Activated T-helper 1 cell treated with anti-CD3 and anti-CD28 coated beads, Interleukin-12 subunit alpha, Interleukin-12 subunit beta, Interleukin-2, Interleukin-4 antibody, amounts not matched to agents 30 ng/mL and 10 ng/mL and 1 ng/mL, durations not matched to agents 14 hours and 24 hours and 36 hours (primary cell): ENCODE measurements at regions not wholly inside any gene's neighbourhood (a gene's known extent, or its start where the extent isn't known, plus 50 kb on each side); places are given as distances from the start of the nearest gene placed in this dataset.

Experiments used
- DNase-seq: peaks from one replicate; pipeline ENCODE4 v3.0.0; 2021; ENCODE audit warnings: low spot score
- H3K27ac Mint-ChIP-seq: one replicate; pipeline ENCODE4 v1.8.0; 2021; ENCODE audit warnings: mild to moderate bottlenecking, mixed read lengths
- H3K27me3 Mint-ChIP-seq: one replicate; pipeline ENCODE4 v1.8.0; 2022; ENCODE audit warnings: mild to moderate bottlenecking, moderate library complexity, mixed read lengths; ENCODE audit not compliant: insufficient read depth
- H3K36me3 Mint-ChIP-seq: one replicate; pipeline ENCODE4 v1.8.0; 2021; ENCODE audit warnings: low read depth, mixed read lengths
- H3K4me1 Mint-ChIP-seq: one replicate; pipeline ENCODE4 v1.8.0; 2021; ENCODE audit warnings: low read depth, mixed read lengths
- H3K4me3 Mint-ChIP-seq: one replicate; pipeline ENCODE4 v1.8.0; 2021; ENCODE audit warnings: mild to moderate bottlenecking, moderate library complexity, mixed read lengths
- H3K9me3 Mint-ChIP-seq: one replicate; pipeline ENCODE4 v1.8.0; 2021; ENCODE audit warnings: mixed read lengths
- intact Hi-C: fragments of 100-400 bp; cut with micrococcal nuclease; formaldehyde crosslinking; loops from one replicate; pipeline ENCODE4 v1.15.1; 2024

GRCh38 chr13:80458543-80458942 lies 117.6 kb upstream of the SPRY2 start:
- intact Hi-C loops = no loop called here
- Mint-ChIP-seq H3K27me3 (no peaks in the 10 kb centered on the region), H3K9me3 (no peaks in the 10 kb centered on the region), H3K4me3 (no peak overlapping the region), H3K27ac (no peak overlapping the region), H3K4me1 (no peaks in the 10 kb centered on the region), H3K36me3 (no peaks in the 10 kb centered on the region)
- DNase-seq = no peak

GRCh38 chr13:80454245-80454644 lies 113.3 kb upstream of the SPRY2 start:
- H3K4me1 Mint-ChIP-seq = no peaks in the 10 kb centered on the region
- no peaks in the 10 kb centered on the region for H3K36me3 Mint-ChIP-seq
- intact Hi-C loops = no loop called here
- H3K27me3 Mint-ChIP-seq = no peaks in the 10 kb centered on the region
- DNase-seq = no peak
- H3K9me3 Mint-ChIP-seq = no peaks in the 10 kb centered on the region
- no peak overlapping the region for H3K4me3 Mint-ChIP-seq
- no peak overlapping the region for H3K27ac Mint-ChIP-seq

- no peaks in the 10 kb centered on the region for H3K36me3 Mint-ChIP-seq
Measured at GRCh38 chr13:80452279-80452678, 111.4 kb upstream of the SPRY2 start.

DNA sequence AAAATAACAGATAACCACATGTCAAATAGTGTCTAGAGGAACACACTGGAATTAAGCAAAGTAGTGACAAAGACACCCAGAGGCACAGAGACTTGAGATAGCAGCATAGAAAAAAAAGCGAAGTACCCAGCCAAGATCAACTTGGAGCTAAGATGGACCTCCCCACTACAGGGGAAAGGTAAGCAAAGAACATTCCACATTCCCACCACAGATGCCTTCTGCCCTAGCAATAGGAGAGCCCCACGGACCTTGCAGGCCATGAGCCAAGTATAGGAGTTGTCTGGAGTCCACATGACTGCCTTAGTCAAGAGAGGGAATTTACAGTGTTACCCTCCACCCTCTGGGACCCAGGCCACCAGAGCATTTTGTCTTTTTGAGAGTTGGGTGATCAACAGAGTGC lies 110.7 kb upstream of the SPRY2 start:
- no peak overlapping the region for H3K4me3 Mint-ChIP-seq
- no peaks in the 10 kb centered on the region for H3K36me3 Mint-ChIP-seq
- intact Hi-C loops = no loop called here
- no peaks in the 10 kb centered on the region for H3K27me3 Mint-ChIP-seq
- no peak overlapping the region for H3K27ac Mint-ChIP-seq
- H3K4me1 Mint-ChIP-seq = no peaks in the 10 kb centered on the region
- no peaks in the 10 kb centered on the region for H3K9me3 Mint-ChIP-seq
- no peak for DNase-seq

More at GRCh38 chr13:80452279-80452678, 111.4 kb upstream of the SPRY2 start:
- Mint-ChIP-seq H3K27me3 (no peaks in the 10 kb centered on the region), H3K27ac (no peak overlapping the region), H3K9me3 (no peaks in the 10 kb centered on the region), H3K4me1 (no peaks in the 10 kb centered on the region), H3K4me3 (no peak overlapping the region)
- intact Hi-C loops = no loop called here
- DNase-seq = no peak

DNA sequence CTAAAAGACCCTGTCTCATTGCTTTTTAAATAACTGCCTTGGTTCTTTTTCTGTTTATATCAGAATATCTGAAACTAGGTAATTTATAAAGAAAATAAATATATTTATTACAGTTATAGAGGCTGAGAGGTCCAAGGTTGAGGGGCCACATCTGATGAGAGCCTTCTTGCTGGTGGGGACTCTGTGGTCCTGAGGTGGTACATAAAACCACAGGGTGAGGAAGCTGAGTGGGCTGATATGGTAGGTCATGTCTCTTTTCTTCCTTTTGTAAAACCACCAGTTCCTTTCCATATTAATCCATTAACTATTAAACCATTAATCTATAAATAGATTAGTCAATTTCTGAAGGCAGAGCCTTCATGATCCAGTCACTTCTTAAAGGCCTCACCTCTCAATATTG lies 109.5 kb upstream of the SPRY2 start:
- no peaks in the 10 kb centered on the region for H3K4me1 Mint-ChIP-seq

DNA sequence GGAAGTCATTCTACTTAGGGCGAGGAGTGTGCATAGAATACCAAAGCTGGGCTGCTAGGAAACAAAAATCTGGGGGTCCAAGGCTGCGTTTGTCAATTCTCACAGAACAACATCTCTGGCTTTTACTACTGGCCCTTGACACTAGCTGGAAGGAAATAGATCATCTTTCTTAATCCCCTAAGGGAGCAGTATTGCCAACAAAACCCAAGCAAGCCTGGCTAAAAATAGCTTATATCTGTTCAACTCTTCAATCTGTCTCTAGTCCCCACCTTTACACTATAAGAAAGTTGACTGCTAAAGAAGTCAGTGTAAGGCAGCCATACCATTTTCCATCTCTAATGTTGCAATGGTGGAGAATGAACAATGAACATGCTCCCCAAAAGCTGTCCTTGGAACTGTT lies 107.8 kb upstream of the SPRY2 start:
- H3K27ac Mint-ChIP-seq = no peak overlapping the region
- no peaks in the 10 kb centered on the region for H3K9me3 Mint-ChIP-seq

More for the DNA sequence above, 109.5 kb upstream of the SPRY2 start:
- intact Hi-C loops = no loop called here
- no peak for DNase-seq
- Mint-ChIP-seq H3K27ac (no peak overlapping the region), H3K36me3 (no peaks in the 10 kb centered on the region), H3K9me3 (no peaks in the 10 kb centered on the region), H3K27me3 (no peaks in the 10 kb centered on the region), H3K4me3 (no peak overlapping the region)

GRCh38 chr13:80447747-80448146 lies 106.8 kb upstream of the SPRY2 start:
- Mint-ChIP-seq H3K27me3 (no peaks in the 10 kb centered on the region), H3K4me1 (no peaks in the 10 kb centered on the region), H3K4me3 (no peak overlapping the region), H3K27ac (no peak overlapping the region), H3K9me3 (no peaks in the 10 kb centered on the region), H3K36me3 (no peaks in the 10 kb centered on the region)
- DNase-seq = no peak
- intact Hi-C loops = no loop called here

More for the DNA sequence above, 107.8 kb upstream of the SPRY2 start:
- intact Hi-C loops = no loop called here
- no peak for DNase-seq
- no peak overlapping the region for H3K4me3 Mint-ChIP-seq
- H3K36me3 Mint-ChIP-seq = no peaks in the 10 kb centered on the region
- H3K27me3 Mint-ChIP-seq = no peaks in the 10 kb centered on the region
- no peaks in the 10 kb centered on the region for H3K4me1 Mint-ChIP-seq

- intact Hi-C loops = no loop called here
- Mint-ChIP-seq H3K4me1 (no peaks in the 10 kb centered on the region), H3K36me3 (no peaks in the 10 kb centered on the region), H3K27ac (no peak overlapping the region), H3K9me3 (no peaks in the 10 kb centered on the region), H3K4me3 (no peak overlapping the region), H3K27me3 (no peaks in the 10 kb centered on the region)
- no peak for DNase-seq
Measured at GRCh38 chr13:80444240-80445015, 103.5 kb upstream of the SPRY2 start.

- no peaks in the 10 kb centered on the region for H3K36me3 Mint-ChIP-seq
- no peak overlapping the region for H3K27ac Mint-ChIP-seq
- no peak for DNase-seq
- H3K4me1 Mint-ChIP-seq = no peaks in the 10 kb centered on the region
- intact Hi-C loops = no loop called here
- no peak overlapping the region for H3K4me3 Mint-ChIP-seq
- H3K27me3 Mint-ChIP-seq = no peaks in the 10 kb centered on the region
- no peaks in the 10 kb centered on the region for H3K9me3 Mint-ChIP-seq
Measured at GRCh38 chr13:80442609-80443008, 101.7 kb upstream of the SPRY2 start.

DNA sequence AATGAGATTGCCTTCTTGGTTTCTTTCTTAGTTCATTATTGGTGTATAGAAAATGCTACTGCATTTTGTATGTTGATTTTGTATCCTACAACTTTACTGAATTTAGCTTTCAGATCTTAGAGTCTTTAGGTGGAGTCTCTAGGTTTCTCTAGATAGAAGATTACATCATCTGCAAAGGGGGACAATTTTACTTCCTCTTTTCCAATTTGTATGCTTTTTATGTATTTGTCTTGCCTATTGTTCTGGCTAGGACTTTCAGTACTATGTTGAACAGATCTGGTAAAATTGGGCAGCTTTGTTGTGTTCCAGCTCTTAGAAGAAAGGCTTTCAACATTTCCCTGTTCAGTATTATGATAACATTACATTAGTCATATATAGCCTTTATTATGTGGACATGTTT lies 101.0 kb upstream of the SPRY2 start:
- Mint-ChIP-seq H3K27me3 (no peaks in the 10 kb centered on the region), H3K27ac (no peak overlapping the region), H3K4me1 (no peaks in the 10 kb centered on the region), H3K9me3 (no peaks in the 10 kb centered on the region), H3K4me3 (no peak overlapping the region), H3K36me3 (no peaks in the 10 kb centered on the region)
- DNase-seq = no peak
- intact Hi-C loops = no loop called here

- H3K4me3 Mint-ChIP-seq = no peak overlapping the region
- intact Hi-C loops = no loop called here
- peaks cover 2% of the 10 kb centered on the region for H3K9me3 Mint-ChIP-seq
- no peaks in the 10 kb centered on the region for H3K36me3 Mint-ChIP-seq
- H3K4me1 Mint-ChIP-seq = no peaks in the 10 kb centered on the region
- no peak overlapping the region for H3K27ac Mint-ChIP-seq
- DNase-seq = no peak
- no peaks in the 10 kb centered on the region for H3K27me3 Mint-ChIP-seq
Measured at GRCh38 chr13:80438521-80438920, 97.6 kb upstream of the SPRY2 start.

- intact Hi-C loops = no loop called here
- peaks cover 2% of the 10 kb centered on the region for H3K9me3 Mint-ChIP-seq
- H3K4me3 Mint-ChIP-seq = no peak overlapping the region
- no peaks in the 10 kb centered on the region for H3K4me1 Mint-ChIP-seq
- no peaks in the 10 kb centered on the region for H3K27me3 Mint-ChIP-seq
- no peak overlapping the region for H3K27ac Mint-ChIP-seq
- no peaks in the 10 kb centered on the region for H3K36me3 Mint-ChIP-seq
- DNase-seq = no peak
Measured at GRCh38 chr13:80437231-80437630, 96.3 kb upstream of the SPRY2 start.

DNA sequence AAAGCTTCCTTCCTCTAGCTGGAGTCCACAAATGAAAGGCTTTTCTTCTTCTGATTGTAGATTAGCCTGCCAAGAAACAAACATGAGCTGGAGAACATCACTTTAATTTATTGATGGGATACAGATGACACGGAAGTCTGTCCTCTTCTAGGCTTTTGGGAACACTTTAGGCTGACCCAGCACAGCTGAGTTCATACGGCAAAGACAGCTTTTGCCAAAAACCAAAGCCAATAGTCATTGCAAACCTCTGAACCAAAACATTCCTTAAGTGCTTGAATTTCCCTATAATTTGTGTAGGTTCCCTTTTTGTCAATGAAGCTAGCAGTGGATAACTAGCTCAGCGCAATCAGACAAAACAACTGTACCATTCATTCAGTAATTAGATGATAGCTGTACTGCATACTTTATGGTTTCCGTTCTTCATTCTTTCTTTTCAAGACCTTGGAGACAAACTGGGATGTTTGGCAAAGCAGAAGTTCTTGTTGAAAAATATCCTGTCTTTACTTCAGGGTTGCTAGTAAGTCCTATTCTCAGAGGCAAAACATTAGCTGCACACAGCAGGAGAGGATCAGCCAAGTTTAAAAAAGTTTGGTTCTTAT lies 95.7 kb upstream of the SPRY2 start:
- no peaks in the 10 kb centered on the region for H3K27me3 Mint-ChIP-seq
- peaks cover 2% of the 10 kb centered on the region for H3K9me3 Mint-ChIP-seq
- H3K4me3 Mint-ChIP-seq = no peak overlapping the region
- intact Hi-C loops = no loop called here
- no peaks in the 10 kb centered on the region for H3K36me3 Mint-ChIP-seq
- no peak overlapping the region for H3K27ac Mint-ChIP-seq
- no peaks in the 10 kb centered on the region for H3K4me1 Mint-ChIP-seq
- no peak for DNase-seq
